ENCODE measurements at regions not wholly inside any gene's neighbourhood (a gene's known extent, or its start where the extent isn't known, plus 50 kb on each side); places are given as distances from the start of the nearest gene placed in this dataset.

- TF ChIP-seq CTCF (IDR thresholded peaks at IDR 0.05) (no peak), EZH2 (IDR thresholded peaks at IDR 0.05) (no peak)
Measured at GRCh38 chr11:131218542-131218941, 151.9 kb upstream of the NTM start.
